GM12891 (cell line): ENCODE measurements at regions not wholly inside any gene's neighbourhood (a gene's known extent, or its start where the extent isn't known, plus 50 kb on each side); places are given as distances from the start of the nearest gene placed in this dataset.
A peak's percentile ranks its signal among the peaks of the same experiment; 100 is the strongest.

Experiments
- DNase-seq: peaks from one replicate; pipeline ENCODE4 v3.0.0; 2011; ENCODE audit warnings: low spot score; ENCODE audit not compliant: insufficient read length
- FAIRE-seq: peaks from 2 replicates; lab custom pipeline; 2011; peaks lifted over from hg19 to GRCh38; lab: Jason Lieb, UNC
- PAX5 ChIP-seq: IDR thresholded peaks from 2 replicates; pipeline ENCODE4 v1.6.1; 2011; ENCODE audit warnings: low read length, moderate library complexity, mild to moderate bottlenecking; ENCODE audit not compliant: insufficient read depth, severe bottlenecking
- POLR2A ChIP-seq: IDR thresholded peaks from 2 replicates; pipeline ENCODE4 v1.6.1; 2011; ENCODE audit warnings: low read depth, low read length, control low read depth
- POLR2AphosphoS5 ChIP-seq: IDR thresholded peaks from 2 replicates; pipeline ENCODE4 v1.6.1; 2011; ENCODE audit warnings: low read depth, low read length, control low read depth
- POU2F2 ChIP-seq: IDR thresholded peaks from 2 replicates; pipeline ENCODE4 v1.6.1; 2011; ENCODE audit warnings: low read depth, mild to moderate bottlenecking, control low read depth, low read length, moderate library complexity
- SPI1 ChIP-seq: IDR thresholded peaks from 2 replicates; pipeline ENCODE4 v1.6.1; 2011; ENCODE audit warnings: low read depth, low read length, control low read depth
- TAF1 ChIP-seq: IDR thresholded peaks from 2 replicates; pipeline ENCODE4 v1.6.1; 2011; ENCODE audit warnings: low read depth, low read length, control low read depth

DNA sequence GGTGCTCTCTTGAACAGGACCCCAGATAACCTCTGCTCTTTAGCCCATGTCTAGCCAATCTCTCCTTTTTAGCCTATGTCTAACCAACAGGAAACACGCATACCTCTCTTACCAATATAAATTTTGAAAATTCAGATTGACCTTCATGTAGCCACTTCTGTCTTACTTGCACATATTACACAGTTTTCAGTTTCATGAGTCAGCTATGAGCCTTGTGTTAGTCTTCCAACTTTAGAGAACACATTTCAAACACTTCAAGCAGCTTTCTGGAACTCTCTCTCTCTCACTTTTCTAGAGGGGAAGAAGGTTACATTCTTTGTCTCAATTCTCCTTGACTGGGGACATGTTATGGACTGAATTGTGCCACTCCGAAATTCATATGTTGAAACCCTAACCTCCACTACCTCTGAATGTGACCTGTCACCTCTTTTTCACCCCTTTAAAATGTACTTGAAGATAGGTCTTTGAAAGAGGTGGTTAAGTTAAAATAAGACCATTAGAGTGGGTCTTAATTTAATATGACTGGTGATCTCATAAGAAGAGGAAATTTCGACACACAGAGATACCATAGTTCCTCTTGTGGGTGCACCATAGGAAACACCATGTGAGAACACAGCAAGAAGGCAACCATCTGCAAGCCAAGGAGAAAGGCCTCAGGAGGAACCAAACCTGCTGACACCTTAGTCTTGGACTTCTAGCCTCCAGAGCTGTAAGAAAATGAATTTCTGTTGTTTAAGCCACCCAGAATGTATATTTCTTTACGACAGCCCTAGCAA is 480.3 kb upstream of the ALCAM start:
- no peak for FAIRE-seq
- no peak for DNase-seq
- no peak for TF ChIP-seq TAF1
- TF ChIP-seq SPI1, result no peak
- no peak for TF ChIP-seq POLR2A
- no peak for TF ChIP-seq POU2F2
- TF ChIP-seq POLR2AphosphoS5, result no peak
- TF ChIP-seq PAX5, result no peak

DNA sequence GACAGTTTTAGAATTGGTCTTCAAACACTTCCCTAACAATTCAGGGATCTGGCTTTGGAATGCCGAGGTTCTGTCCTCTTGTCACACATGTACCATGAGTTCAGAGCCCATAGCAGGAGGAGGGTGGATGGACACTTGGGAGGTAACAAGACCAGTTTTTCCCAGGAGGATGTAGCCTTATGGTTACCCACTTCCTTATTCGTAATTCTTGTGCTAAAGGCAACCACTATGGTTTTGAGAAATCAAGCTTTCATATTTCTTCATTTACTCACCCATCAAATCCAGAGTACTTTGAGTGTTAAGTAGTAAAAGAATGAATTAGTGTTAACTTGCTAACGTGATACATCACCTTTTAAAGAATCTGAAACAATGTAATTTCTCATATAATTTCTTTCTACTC is 479.6 kb upstream of the ALCAM start:
- no peak for DNase-seq
- FAIRE-seq, result no peak
- TF ChIP-seq POLR2A (no peak), SPI1 (peak; percentile 78)

DNA sequence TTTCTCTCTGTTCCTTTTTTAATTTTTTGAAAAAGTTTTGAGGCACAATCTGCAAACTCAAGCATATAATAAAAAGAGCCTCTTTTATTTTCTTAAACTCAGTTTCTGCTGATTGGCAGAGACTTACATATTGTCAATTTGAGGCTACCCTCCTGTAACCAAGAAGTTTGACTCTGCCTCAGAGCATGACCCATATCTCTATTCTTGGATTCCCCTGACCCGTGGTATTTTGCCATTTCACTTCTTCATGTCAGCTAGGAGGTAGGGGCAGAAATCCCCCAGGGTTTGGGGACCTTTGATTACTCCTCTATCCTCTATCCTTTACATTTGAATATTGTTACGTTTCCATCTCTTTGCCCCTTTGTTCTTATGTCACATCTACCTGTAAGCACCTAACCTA is 479.1 kb upstream of the ALCAM start:
- DNase-seq (no peak), FAIRE-seq (no peak)
- TF ChIP-seq TAF1, result no peak
- TF ChIP-seq POU2F2, result no peak
- TF ChIP-seq PAX5, result no peak
- TF ChIP-seq SPI1, result no peak
- TF ChIP-seq POLR2A, result no peak
- TF ChIP-seq POLR2AphosphoS5, result no peak

- DNase-seq, result no peak
- TF ChIP-seq POLR2AphosphoS5 (no peak), POLR2A (no peak), POU2F2 (no peak), PAX5 (no peak), TAF1 (no peak), SPI1 (no peak)
- FAIRE-seq, result no peak
These were observed 474.7 kb upstream of the ALCAM start for GRCh38 chr3:104892044-104892443.

- FAIRE-seq, result no peak
These were observed 470.1 kb upstream of the ALCAM start for GRCh38 chr3:104896624-104897023.

GRCh38 chr3:104901396-104901795 is 465.3 kb upstream of the ALCAM start:
- DNase-seq, result no peak
- no peak for TF ChIP-seq POU2F2
- no peak for TF ChIP-seq POLR2AphosphoS5
- no peak for TF ChIP-seq SPI1
- no peak for TF ChIP-seq POLR2A
- TF ChIP-seq TAF1, result no peak
- TF ChIP-seq PAX5, result no peak
- FAIRE-seq, result no peak

More at GRCh38 chr3:104896624-104897023, 470.1 kb upstream of the ALCAM start:
- TF ChIP-seq TAF1, result no peak
- TF ChIP-seq PAX5, result no peak
- TF ChIP-seq POLR2AphosphoS5, result no peak
- TF ChIP-seq SPI1, result no peak
- DNase-seq, result no peak

- TF ChIP-seq SPI1 (no peak), POLR2AphosphoS5 (no peak), POU2F2 (no peak), POLR2A (no peak), TAF1 (no peak), PAX5 (no peak)
- FAIRE-seq (no peak), DNase-seq (no peak)
These were observed 463.6 kb upstream of the ALCAM start for GRCh38 chr3:104903064-104903463.

GRCh38 chr3:104906001-104906639 is 460.6 kb upstream of the ALCAM start:
- no peak for FAIRE-seq
- TF ChIP-seq POU2F2 (no peak), SPI1 (no peak), PAX5 (no peak), POLR2A (no peak), TAF1 (no peak), POLR2AphosphoS5 (no peak)

DNA sequence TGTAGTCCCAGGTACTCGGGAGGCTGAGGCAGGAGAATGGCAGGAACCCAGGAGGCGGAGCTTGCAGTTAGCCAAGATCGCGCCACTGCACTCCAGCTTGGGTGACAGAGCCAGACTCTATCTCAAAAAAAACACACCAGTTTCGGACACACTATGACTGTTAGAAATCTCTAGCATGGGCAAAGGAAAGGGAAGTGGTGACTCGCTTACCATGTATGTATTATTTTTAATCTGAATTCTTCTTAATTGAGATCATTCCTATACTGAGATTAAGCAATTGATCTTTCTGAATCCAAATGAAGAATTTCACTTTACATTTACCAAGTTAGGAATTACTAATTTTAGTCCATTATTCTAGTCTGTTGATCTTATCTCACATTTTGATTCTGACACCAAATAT is 459.2 kb upstream of the ALCAM start:
- DNase-seq, result no peak
- no peak for FAIRE-seq
- TF ChIP-seq PAX5 (no peak), POLR2AphosphoS5 (no peak), POLR2A (no peak), SPI1 (no peak), POU2F2 (no peak), TAF1 (no peak)

More at GRCh38 chr3:104906001-104906639, 460.6 kb upstream of the ALCAM start:
- no peak for DNase-seq
